Nephron (organoid): ENCODE measurements at regions not wholly inside any gene's neighbourhood (a gene's known extent, or its start where the extent isn't known, plus 50 kb on each side); places are given as distances from the start of the nearest gene placed in this dataset.

ENCODE experiments used
- H3K27ac Mint-ChIP-seq, 3 experiments: 2 replicates each; pipeline ENCODE4 v1.8.0; 2020; ENCODE audit warnings: mixed read lengths in 3 of 3, mild to moderate bottlenecking in 2 of 3, moderate library complexity in 1 of 3
- H3K27me3 Mint-ChIP-seq: 2 replicates; pipeline ENCODE4 v1.8.0; 2021; ENCODE audit warnings: low read depth, mild to moderate bottlenecking, moderate library complexity, mixed read lengths
- H3K36me3 Mint-ChIP-seq: 2 replicates; pipeline ENCODE4 v1.8.0; 2020; ENCODE audit warnings: low read depth, mixed read lengths
- H3K4me1 Mint-ChIP-seq: 2 replicates; pipeline ENCODE4 v1.8.0; 2020; ENCODE audit warnings: mixed read lengths
- H3K4me3 Mint-ChIP-seq, 3 experiments: 2 replicates each; pipeline ENCODE4 v1.8.0; 2020; ENCODE audit warnings: mild to moderate bottlenecking in 3 of 3, mixed read lengths in 3 of 3, moderate library complexity in 2 of 3
- H3K9me3 Mint-ChIP-seq: 2 replicates; pipeline ENCODE4 v1.8.0; 2020; ENCODE audit warnings: mixed read lengths
- TF ChIP-seq, protein P1 (sequence below), 3 experiments: fragments of 200-600 bp; sonication (generic); IDR thresholded peaks; one replicate each; pipeline ENCODE4 v1.5.0; 2021; ENCODE audit warnings: antibody characterized with exemption in 3 of 3; ENCODE audit not compliant: unreplicated experiment in 3 of 3

DNA sequence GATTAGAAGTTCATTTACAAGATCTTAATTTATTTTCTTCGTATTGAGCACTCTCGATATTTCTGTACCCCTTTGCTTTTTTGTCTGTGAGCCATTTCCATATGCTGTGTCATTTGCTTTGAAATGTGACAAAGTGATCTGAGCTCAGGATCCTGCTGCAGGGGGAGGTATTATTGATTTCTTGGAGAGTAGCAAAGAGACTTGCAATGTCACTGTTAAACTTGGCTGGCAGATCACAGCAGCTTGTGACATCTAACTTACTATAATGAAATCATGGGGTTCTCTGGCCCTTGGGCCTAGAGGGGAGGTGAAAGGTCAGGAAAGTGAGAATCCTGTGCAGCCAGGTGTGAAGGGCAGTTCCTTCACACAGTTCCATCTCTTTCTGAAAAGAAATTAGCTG is 923.4 kb downstream of the REEP3 start:
- TF ChIP-seq, protein P1, sequence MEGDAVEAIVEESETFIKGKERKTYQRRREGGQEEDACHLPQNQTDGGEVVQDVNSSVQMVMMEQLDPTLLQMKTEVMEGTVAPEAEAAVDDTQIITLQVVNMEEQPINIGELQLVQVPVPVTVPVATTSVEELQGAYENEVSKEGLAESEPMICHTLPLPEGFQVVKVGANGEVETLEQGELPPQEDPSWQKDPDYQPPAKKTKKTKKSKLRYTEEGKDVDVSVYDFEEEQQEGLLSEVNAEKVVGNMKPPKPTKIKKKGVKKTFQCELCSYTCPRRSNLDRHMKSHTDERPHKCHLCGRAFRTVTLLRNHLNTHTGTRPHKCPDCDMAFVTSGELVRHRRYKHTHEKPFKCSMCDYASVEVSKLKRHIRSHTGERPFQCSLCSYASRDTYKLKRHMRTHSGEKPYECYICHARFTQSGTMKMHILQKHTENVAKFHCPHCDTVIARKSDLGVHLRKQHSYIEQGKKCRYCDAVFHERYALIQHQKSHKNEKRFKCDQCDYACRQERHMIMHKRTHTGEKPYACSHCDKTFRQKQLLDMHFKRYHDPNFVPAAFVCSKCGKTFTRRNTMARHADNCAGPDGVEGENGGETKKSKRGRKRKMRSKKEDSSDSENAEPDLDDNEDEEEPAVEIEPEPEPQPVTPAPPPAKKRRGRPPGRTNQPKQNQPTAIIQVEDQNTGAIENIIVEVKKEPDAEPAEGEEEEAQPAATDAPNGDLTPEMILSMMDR (IDR thresholded peaks at IDR 0.05; ENCODE audit: unreplicated experiment in 3 of 3), result no peak

DNA sequence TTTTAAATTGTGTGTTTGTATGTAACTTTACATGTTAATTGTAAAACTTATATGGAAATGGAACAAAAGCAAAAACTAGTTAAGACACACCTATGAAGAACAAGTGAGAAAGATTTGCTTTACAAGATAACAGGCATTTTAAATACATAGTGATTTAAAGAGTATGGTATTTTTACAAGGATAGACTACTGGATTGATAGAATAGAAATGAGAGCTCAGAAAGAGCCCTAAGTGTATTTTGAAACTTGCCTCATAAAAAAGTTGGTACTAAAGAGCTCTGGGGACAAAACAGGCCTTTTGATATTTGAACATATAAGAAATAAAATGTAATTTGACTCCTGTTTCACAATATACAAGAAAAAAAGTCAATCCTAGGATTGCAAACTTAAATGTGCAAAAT is 928.4 kb downstream of the REEP3 start:
- H3K27ac Mint-ChIP-seq, result no peak overlapping the region
- H3K27me3 Mint-ChIP-seq, result no peaks in the 10 kb centered on the region
- no peak overlapping the region for H3K4me3 Mint-ChIP-seq
- H3K9me3 Mint-ChIP-seq, result no peaks in the 10 kb centered on the region
- no peaks in the 10 kb centered on the region for H3K36me3 Mint-ChIP-seq
- TF ChIP-seq, protein P1 (IDR thresholded peaks at IDR 0.05; ENCODE audit: unreplicated experiment in 3 of 3), result no peak
- no peaks in the 10 kb centered on the region for H3K4me1 Mint-ChIP-seq

More for the DNA sequence above, 923.4 kb downstream of the REEP3 start:
- H3K36me3 Mint-ChIP-seq, result no peaks in the 10 kb centered on the region
- no peak overlapping the region for H3K4me3 Mint-ChIP-seq
- H3K27ac Mint-ChIP-seq, result no peak overlapping the region
- no peaks in the 10 kb centered on the region for H3K4me1 Mint-ChIP-seq
- H3K27me3 Mint-ChIP-seq, result no peaks in the 10 kb centered on the region
- H3K9me3 Mint-ChIP-seq, result peaks cover 7% of the 10 kb centered on the region

DNA sequence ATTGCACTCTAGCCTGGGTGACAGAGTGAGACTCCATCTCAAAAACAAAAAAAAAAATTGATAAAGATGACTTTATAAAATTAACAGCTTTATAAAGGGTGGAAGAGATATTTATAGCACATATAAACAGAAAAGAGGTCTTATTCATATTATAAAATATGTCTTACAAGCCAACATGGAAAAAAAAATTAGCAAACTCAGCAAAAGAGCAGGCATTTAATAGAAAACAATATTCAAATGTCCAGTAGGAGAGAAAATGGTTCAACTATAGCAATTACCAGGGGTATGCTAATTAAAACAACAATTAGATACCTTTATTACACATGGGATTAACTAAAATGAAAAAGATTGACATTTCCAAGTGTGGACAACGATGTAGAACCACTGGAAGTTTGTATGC is 929.1 kb downstream of the REEP3 start:
- no peak overlapping the region for H3K27ac Mint-ChIP-seq
- no peaks in the 10 kb centered on the region for H3K36me3 Mint-ChIP-seq
- H3K4me1 Mint-ChIP-seq, result no peaks in the 10 kb centered on the region
- no peak overlapping the region for H3K4me3 Mint-ChIP-seq
- H3K27me3 Mint-ChIP-seq, result no peaks in the 10 kb centered on the region
- no peaks in the 10 kb centered on the region for H3K9me3 Mint-ChIP-seq
- TF ChIP-seq, protein P1 (IDR thresholded peaks at IDR 0.05; ENCODE audit: unreplicated experiment in 3 of 3), result no peak

DNA sequence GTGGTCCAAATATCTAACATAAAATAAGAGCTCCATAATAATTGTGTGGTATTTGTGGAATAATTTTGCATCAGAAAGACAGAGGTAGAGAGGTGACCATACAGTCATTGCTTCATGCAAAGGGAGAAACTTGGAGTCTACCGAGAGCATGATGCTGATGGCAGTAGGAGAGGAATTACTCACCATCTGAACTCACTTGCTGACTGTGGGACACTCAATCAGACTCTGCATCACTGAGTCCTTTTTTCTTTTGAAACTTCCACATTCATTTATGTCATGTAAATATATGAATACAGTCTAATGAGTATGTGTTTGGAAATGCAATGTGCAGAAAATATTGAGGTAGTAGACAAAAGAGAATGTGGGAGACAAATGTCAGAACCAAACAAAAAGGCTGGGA is 933.8 kb downstream of the REEP3 start:
- H3K27me3 Mint-ChIP-seq, result no peaks in the 10 kb centered on the region

DNA sequence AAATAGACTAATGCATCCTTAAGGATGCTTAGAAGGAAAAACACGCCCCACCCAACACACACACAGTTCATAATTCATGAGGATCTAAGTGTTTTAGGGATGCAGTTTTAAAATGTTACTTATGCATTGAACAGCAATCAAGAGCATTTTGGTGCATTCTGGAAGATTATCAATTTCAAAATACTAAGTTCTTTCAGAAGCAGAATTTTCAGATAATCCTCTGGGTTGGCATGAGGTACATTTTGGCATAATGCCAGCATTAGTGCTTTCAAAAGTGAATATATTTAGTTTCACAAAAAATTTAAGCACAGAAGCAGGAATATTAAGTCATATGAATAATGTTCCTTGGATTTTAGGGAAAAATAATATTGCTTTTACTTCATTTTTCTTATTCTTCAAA is 937.1 kb downstream of the REEP3 start:
- H3K4me1 Mint-ChIP-seq, result no peaks in the 10 kb centered on the region
- TF ChIP-seq, protein P1 (IDR thresholded peaks at IDR 0.05; ENCODE audit: unreplicated experiment in 3 of 3), result no peak
- H3K27ac Mint-ChIP-seq, result no peak overlapping the region
- H3K36me3 Mint-ChIP-seq, result no peaks in the 10 kb centered on the region
- H3K9me3 Mint-ChIP-seq, result no peaks in the 10 kb centered on the region
- no peaks in the 10 kb centered on the region for H3K27me3 Mint-ChIP-seq
- no peak overlapping the region for H3K4me3 Mint-ChIP-seq

More for the DNA sequence above, 933.8 kb downstream of the REEP3 start:
- TF ChIP-seq, protein P1 (IDR thresholded peaks at IDR 0.05; ENCODE audit: unreplicated experiment in 3 of 3), result no peak
- H3K27ac Mint-ChIP-seq, result no peak overlapping the region
- no peaks in the 10 kb centered on the region for H3K9me3 Mint-ChIP-seq
- no peaks in the 10 kb centered on the region for H3K4me1 Mint-ChIP-seq
- H3K4me3 Mint-ChIP-seq, result no peak overlapping the region
- no peaks in the 10 kb centered on the region for H3K36me3 Mint-ChIP-seq

DNA sequence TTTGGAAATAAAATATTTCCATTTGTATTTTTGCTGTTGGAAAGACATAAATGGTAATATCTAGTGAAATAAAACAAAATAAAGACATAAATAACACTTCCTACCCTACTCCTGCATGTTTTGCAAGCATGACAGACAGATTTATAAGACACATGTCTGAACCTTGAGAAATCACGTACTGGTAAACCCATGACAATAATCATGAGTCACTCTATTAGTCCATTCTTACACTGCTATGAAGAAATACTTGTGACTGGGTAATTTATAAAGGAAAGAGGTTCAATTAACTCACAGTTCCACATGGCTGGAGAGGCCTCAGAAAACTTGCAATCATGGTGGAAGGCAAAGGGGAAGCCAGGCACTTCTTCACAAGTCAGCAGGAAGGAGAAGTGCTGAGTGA is 942.2 kb downstream of the REEP3 start:
- peaks cover 14% of the 10 kb centered on the region for H3K9me3 Mint-ChIP-seq
- H3K4me3 Mint-ChIP-seq, result no peak overlapping the region
- no peaks in the 10 kb centered on the region for H3K4me1 Mint-ChIP-seq

More for the DNA sequence above, 942.2 kb downstream of the REEP3 start:
- TF ChIP-seq, protein P1 (IDR thresholded peaks at IDR 0.05; ENCODE audit: unreplicated experiment in 3 of 3), result no peak
- H3K27me3 Mint-ChIP-seq, result no peaks in the 10 kb centered on the region
- no peaks in the 10 kb centered on the region for H3K36me3 Mint-ChIP-seq
- H3K27ac Mint-ChIP-seq, result no peak overlapping the region
